ENCODE measurements at regions not wholly inside any gene's neighbourhood (a gene's known extent, or its start where the extent isn't known, plus 50 kb on each side); places are given as distances from the start of the nearest gene placed in this dataset.

DNA sequence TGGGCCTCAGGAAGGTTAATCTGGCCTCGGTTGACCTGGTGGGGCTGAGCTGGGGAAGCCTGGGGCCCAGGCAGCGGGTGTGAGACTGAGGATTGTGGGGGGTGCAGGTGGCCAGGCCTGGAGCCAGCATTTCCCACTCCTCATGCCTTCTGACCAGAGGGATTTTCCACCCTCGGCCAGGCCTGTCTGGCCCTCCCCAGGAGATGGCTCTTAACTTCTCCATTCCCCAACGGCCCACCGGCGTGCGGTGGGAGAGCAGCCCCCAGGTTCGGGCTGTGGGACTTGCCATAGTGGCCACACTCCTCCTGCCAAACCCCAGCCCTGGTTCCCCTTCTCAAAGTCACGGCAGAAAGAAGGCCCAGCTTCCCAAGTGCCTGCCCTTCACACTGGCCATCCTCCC lies 126.5 kb upstream of the RUNX3 start:
- Histone ChIP-seq H3F3A (ENCODE audit: insufficient read depth, low read depth) (no peaks in the 10 kb centered on the region), H3K4me2 (no peak overlapping the region), H3K27ac (no peak overlapping the region), H3K27me3 (ENCODE audit: insufficient read depth, low read depth) (peaks cover 36% of the 10 kb centered on the region), H3K4me3 (no peak overlapping the region), H3K4me1 (replicated peaks; ENCODE audit: insufficient read depth) (no peaks in the 10 kb centered on the region), H3K36me3 (ENCODE audit: low read depth) (no peaks in the 10 kb centered on the region), H3K9me2 (ENCODE audit: insufficient read depth) (no peaks in the 10 kb centered on the region), H3K9me3 (ENCODE audit: insufficient read depth, low read depth) (no peaks in the 10 kb centered on the region), H2AFZ (no peak overlapping the region), H4K20me1 (ENCODE audit: insufficient read depth) (no peaks in the 10 kb centered on the region), H3K79me2 (ENCODE audit: low read depth) (no peaks in the 10 kb centered on the region)
- no peak for DNase-seq
- ChIA-PET CTCF (interaction anchor here (0.6 to 0.7 kb wide), 2 partner anchors 10 to 675 kb away, joined by 3 to 6 read pairs; no protein-coding TSS in a partner anchor), POLR2A (ENCODE audit: unreplicated experiment) (no interaction called here)
- intact Hi-C loops (cut with micrococcal nuclease; ENCODE audit: unreplicated experiment): no loop called here
- BruUV-seq (replicated peaks): no TSS peak
- TF ChIP-seq, protein P1, sequence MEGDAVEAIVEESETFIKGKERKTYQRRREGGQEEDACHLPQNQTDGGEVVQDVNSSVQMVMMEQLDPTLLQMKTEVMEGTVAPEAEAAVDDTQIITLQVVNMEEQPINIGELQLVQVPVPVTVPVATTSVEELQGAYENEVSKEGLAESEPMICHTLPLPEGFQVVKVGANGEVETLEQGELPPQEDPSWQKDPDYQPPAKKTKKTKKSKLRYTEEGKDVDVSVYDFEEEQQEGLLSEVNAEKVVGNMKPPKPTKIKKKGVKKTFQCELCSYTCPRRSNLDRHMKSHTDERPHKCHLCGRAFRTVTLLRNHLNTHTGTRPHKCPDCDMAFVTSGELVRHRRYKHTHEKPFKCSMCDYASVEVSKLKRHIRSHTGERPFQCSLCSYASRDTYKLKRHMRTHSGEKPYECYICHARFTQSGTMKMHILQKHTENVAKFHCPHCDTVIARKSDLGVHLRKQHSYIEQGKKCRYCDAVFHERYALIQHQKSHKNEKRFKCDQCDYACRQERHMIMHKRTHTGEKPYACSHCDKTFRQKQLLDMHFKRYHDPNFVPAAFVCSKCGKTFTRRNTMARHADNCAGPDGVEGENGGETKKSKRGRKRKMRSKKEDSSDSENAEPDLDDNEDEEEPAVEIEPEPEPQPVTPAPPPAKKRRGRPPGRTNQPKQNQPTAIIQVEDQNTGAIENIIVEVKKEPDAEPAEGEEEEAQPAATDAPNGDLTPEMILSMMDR (conservative IDR thresholded peaks at IDR 0.05): no peak
- no peak for TF ChIP-seq EZH2 (IDR thresholded peaks at IDR 0.05; ENCODE audit: low read depth)

DNA sequence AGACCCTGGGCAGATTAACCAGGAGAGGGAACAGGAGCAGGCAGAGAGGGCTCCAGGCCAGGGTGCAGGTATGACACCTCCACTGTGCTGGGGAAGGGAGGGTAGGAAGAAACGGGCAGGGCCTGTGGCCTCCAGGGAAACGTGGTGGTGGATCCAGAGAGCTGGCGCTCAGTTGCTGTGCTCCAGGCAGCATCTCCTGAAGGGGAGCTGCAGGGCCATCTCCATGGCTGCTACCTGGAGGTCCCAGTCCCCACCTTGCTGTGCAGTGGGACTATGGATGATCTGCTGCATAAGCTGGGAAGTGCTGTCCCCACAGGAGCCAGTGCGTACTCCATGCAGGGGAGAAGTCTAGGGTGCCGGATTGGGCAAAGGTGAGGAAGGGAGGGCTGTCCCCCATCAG lies 125.9 kb upstream of the RUNX3 start:
- Histone ChIP-seq H3K9me3 (ENCODE audit: insufficient read depth, low read depth) (no peaks in the 10 kb centered on the region), H3K27ac (no peak overlapping the region), H3K4me1 (replicated peaks; ENCODE audit: insufficient read depth) (no peaks in the 10 kb centered on the region), H2AFZ (no peak overlapping the region), H3K36me3 (ENCODE audit: low read depth) (no peaks in the 10 kb centered on the region), H3K79me2 (ENCODE audit: low read depth) (no peaks in the 10 kb centered on the region), H3K4me3 (no peak overlapping the region), H4K20me1 (ENCODE audit: insufficient read depth) (no peaks in the 10 kb centered on the region), H3K9me2 (ENCODE audit: insufficient read depth) (no peaks in the 10 kb centered on the region), H3F3A (ENCODE audit: insufficient read depth, low read depth) (no peaks in the 10 kb centered on the region), H3K27me3 (ENCODE audit: insufficient read depth, low read depth) (peaks cover 39% of the 10 kb centered on the region), H3K4me2 (no peak overlapping the region)
- no peak for DNase-seq
- BruUV-seq (replicated peaks): no TSS peak
- intact Hi-C loops (cut with micrococcal nuclease; ENCODE audit: unreplicated experiment): no loop called here
- POLR2A ChIA-PET (ENCODE audit: unreplicated experiment): no interaction called here
- TF ChIP-seq, protein P1 (conservative IDR thresholded peaks at IDR 0.05): no peak
- TF ChIP-seq EZH2 (IDR thresholded peaks at IDR 0.05; ENCODE audit: low read depth): no peak
- CTCF ChIA-PET: interaction anchor here (0.6 kb wide), 1 partner anchor 10 kb away, joined by 6 read pairs; no protein-coding TSS in a partner anchor

DNA sequence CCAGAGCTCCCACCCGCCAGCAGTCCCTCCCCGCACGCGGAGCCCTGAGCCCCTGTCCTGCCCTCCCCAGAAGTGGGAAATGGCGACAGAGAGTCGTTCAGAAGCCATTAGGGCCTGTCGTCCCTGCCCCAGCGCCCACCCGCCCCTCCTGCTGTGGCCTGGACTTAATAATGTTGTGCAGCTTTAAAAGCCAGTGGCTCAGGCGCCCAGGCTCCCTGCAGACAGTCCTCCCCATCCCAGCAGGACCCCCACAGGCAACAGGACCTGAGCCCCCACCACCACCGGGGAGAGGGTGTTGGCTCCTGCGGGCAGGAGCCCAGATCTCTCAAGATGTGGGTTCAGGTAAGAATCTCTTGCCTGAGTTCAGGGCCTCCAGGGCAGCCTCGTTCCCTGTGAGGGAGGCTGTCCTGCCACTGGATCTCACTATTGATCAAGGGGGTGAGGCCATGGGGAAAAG lies 125.3 kb upstream of the RUNX3 start:
- H3K4me3 ChIP-seq: no peak overlapping the region
- BruUV-seq (replicated peaks): no TSS peak
- H3K79me2 ChIP-seq (ENCODE audit: low read depth): no peaks in the 10 kb centered on the region
- no peaks in the 10 kb centered on the region for H3K36me3 ChIP-seq (ENCODE audit: low read depth)
- peaks cover 39% of the 10 kb centered on the region for H3K27me3 ChIP-seq (ENCODE audit: insufficient read depth, low read depth)
- ChIA-PET POLR2A (ENCODE audit: unreplicated experiment) (no interaction called here), CTCF (no interaction called here)
- TF ChIP-seq, protein P1 (conservative IDR thresholded peaks at IDR 0.05): no peak
- TF ChIP-seq EZH2 (IDR thresholded peaks at IDR 0.05; ENCODE audit: low read depth): no peak
- no peak overlapping the region for H3K27ac ChIP-seq
- no peaks in the 10 kb centered on the region for H3F3A ChIP-seq (ENCODE audit: insufficient read depth, low read depth)
- no peak for DNase-seq
- H3K9me3 ChIP-seq (ENCODE audit: insufficient read depth, low read depth): no peaks in the 10 kb centered on the region
- no peak overlapping the region for H3K4me2 ChIP-seq
- intact Hi-C loops (cut with micrococcal nuclease; ENCODE audit: unreplicated experiment): no loop called here
- no peaks in the 10 kb centered on the region for H3K9me2 ChIP-seq (ENCODE audit: insufficient read depth)
- H2AFZ ChIP-seq: no peak overlapping the region
- no peaks in the 10 kb centered on the region for H4K20me1 ChIP-seq (ENCODE audit: insufficient read depth)
- no peaks in the 10 kb centered on the region for H3K4me1 ChIP-seq (replicated peaks; ENCODE audit: insufficient read depth)

All from PC-9 (cell line).